Thoracic aorta (tissue), 2 donors: ENCODE measurements at regions not wholly inside any gene's neighbourhood (a gene's known extent, or its start where the extent isn't known, plus 50 kb on each side); places are given as distances from the start of the nearest gene placed in this dataset.

Source experiments
- ATAC-seq: fragments of 150-250 bp; one replicate; pipeline ENCODE4 v1.8.0; 2017; ENCODE audit warnings: low read depth; ENCODE audit not compliant: insufficient number of reproducible peaks, low FRiP score
- DNase-seq: peaks from one replicate; pipeline ENCODE4 v3.0.0-alpha.2; 2020; ENCODE audit warnings: low spot score
- H3K27ac ChIP-seq, 2 donors: fragments of 200-600 bp; sonication (generic); 1 replicate in 1 of 2; 2 replicates in 1 of 2; pipeline ENCODE4 v1.5.1; 2016; ENCODE audit warnings: mild to moderate bottlenecking in 2 of 2, moderate library complexity in 2 of 2
- H3K27me3 ChIP-seq: fragments of 200-600 bp; sonication (generic); replicated peaks from 2 replicates; pipeline ENCODE4 v1.6.0; 2016; ENCODE audit warnings: mild to moderate bottlenecking; ENCODE audit not compliant: insufficient read depth
- H3K36me3 ChIP-seq: fragments of 200-600 bp; sonication (generic); one replicate; pipeline ENCODE4 v1.5.1; 2016
- H3K4me1 ChIP-seq, 2 donors: fragments of 200-600 bp; sonication (generic); 1 replicate in 1 of 2; 2 replicates in 1 of 2; pipeline versions ENCODE4 v1.5.1 to v1.6.0; 2016; ENCODE audit warnings: low read depth in 2 of 2, mild to moderate bottlenecking in 1 of 2; ENCODE audit not compliant: control insufficient read depth in 1 of 2
- H3K4me3 ChIP-seq: fragments of 200-600 bp; sonication (generic); 2 replicates; pipeline ENCODE4 v1.5.1; 2016; ENCODE audit warnings: mild to moderate bottlenecking
- H3K9me3 ChIP-seq: fragments of 200-600 bp; sonication (generic); 2 replicates; pipeline ENCODE4 v1.5.1; 2016
- CTCF ChIP-seq: fragments of 200-600 bp; sonication (generic); IDR thresholded peaks from one replicate; pipeline ENCODE4 v1.5.1; 2019; ENCODE audit warnings: antibody characterized with exemption

GRCh38 chr3:56917361-56918110 is 115.8 kb upstream of the ARHGEF3 start:
- DNase-seq (no peak), ATAC-seq (no peak)
- Histone ChIP-seq H3K9me3 (no peaks in the 10 kb centered on the region), H3K27me3 (no peaks in the 10 kb centered on the region), H3K27ac (no peak overlapping the region), H3K4me3 (no peak overlapping the region), H3K4me1 (peaks cover 3 to 24% of the 10 kb centered on the region in 2 donors), H3K36me3 (no peaks in the 10 kb centered on the region)
- no peak for TF ChIP-seq CTCF

GRCh38 chr3:56916716-56917360 is 115.1 kb upstream of the ARHGEF3 start:
- no peak overlapping the region for H3K27ac ChIP-seq
- peak overlapping the region; percentile 41 for H3K4me3 ChIP-seq
- ATAC-seq (no peak), DNase-seq (no peak)
- H3K9me3 ChIP-seq: no peaks in the 10 kb centered on the region
- H3K27me3 ChIP-seq: no peaks in the 10 kb centered on the region
- no peaks in the 10 kb centered on the region for H3K36me3 ChIP-seq
- peaks cover 0 to 17% of the 10 kb centered on the region in 2 donors for H3K4me1 ChIP-seq
- no peak for TF ChIP-seq CTCF

- Histone ChIP-seq H3K9me3 (no peaks in the 10 kb centered on the region), H3K36me3 (no peaks in the 10 kb centered on the region), H3K4me1 (peaks cover 0 to 11% of the 10 kb centered on the region in 2 donors), H3K4me3 (peak overlapping the region; percentile 41), H3K27me3 (no peaks in the 10 kb centered on the region), H3K27ac (no peak overlapping the region)
- DNase-seq (no peak), ATAC-seq (no peak)
- no peak for TF ChIP-seq CTCF
These were observed 114.3 kb upstream of the ARHGEF3 start for GRCh38 chr3:56915966-56916586.

GRCh38 chr3:56914646-56915045 is 112.9 kb upstream of the ARHGEF3 start:
- H3K27me3 ChIP-seq: no peaks in the 10 kb centered on the region
- ATAC-seq: no peak
- DNase-seq: no peak
- no peaks in the 10 kb centered on the region for H3K9me3 ChIP-seq
- peaks cover 0 to 11% of the 10 kb centered on the region in 2 donors for H3K4me1 ChIP-seq
- H3K27ac ChIP-seq: no peak overlapping the region
- no peak for TF ChIP-seq CTCF
- H3K4me3 ChIP-seq: no peak overlapping the region
- H3K36me3 ChIP-seq: no peaks in the 10 kb centered on the region

GRCh38 chr3:56911363-56911762 is 109.6 kb upstream of the ARHGEF3 start:
- Histone ChIP-seq H3K36me3 (no peaks in the 10 kb centered on the region), H3K27ac (no peak overlapping the region), H3K27me3 (no peaks in the 10 kb centered on the region), H3K9me3 (no peaks in the 10 kb centered on the region), H3K4me1 (no peaks in the 10 kb centered on the region), H3K4me3 (no peak overlapping the region)
- no peak for TF ChIP-seq CTCF
- DNase-seq (no peak), ATAC-seq (no peak)
